Effector memory CD4-positive, alpha-beta T cell (primary cell): ENCODE measurements at regions not wholly inside any gene's neighbourhood (a gene's known extent, or its start where the extent isn't known, plus 50 kb on each side); places are given as distances from the start of the nearest gene placed in this dataset.
"Not testable (repeated sequence)": the region's sequence is repeated elsewhere in the genome, so short reads cannot be mapped to it uniquely, and the experiment has no call there.

ENCODE experiments used
- DNase-seq, 3 donors: peaks; one replicate each; pipeline ENCODE4 v3.0.0-alpha.2; 2020
- H3K27ac ChIP-seq: 2 replicates; pipeline ENCODE4 v1.7.0; 2013; ENCODE audit warnings: mild to moderate bottlenecking, low read length, moderate library complexity; ENCODE audit not compliant: insufficient read depth, poor library complexity, severe bottlenecking
- H3K27me3 ChIP-seq: replicated peaks from 2 replicates; pipeline ENCODE4 v1.7.0; 2013; ENCODE audit warnings: mild to moderate bottlenecking, low read length; ENCODE audit not compliant: insufficient read depth, control insufficient read depth, poor library complexity, severe bottlenecking
- H3K36me3 ChIP-seq: 2 replicates; pipeline ENCODE4 v1.7.0; 2013; ENCODE audit warnings: mild to moderate bottlenecking, low read length, moderate library complexity; ENCODE audit not compliant: control insufficient read depth, insufficient read depth
- H3K4me1 ChIP-seq: 2 replicates; pipeline ENCODE4 v1.7.0; 2013; ENCODE audit warnings: low read length, mild to moderate bottlenecking; ENCODE audit not compliant: control insufficient read depth, insufficient read depth, poor library complexity, severe bottlenecking
- H3K4me3 ChIP-seq: 2 replicates; pipeline ENCODE4 v1.7.0; 2013; ENCODE audit warnings: low read length, low read depth, mild to moderate bottlenecking; ENCODE audit not compliant: insufficient read depth, poor library complexity, severe bottlenecking
- H3K9me3 ChIP-seq: 2 replicates; pipeline ENCODE4 v1.7.0; 2013; ENCODE audit warnings: mild to moderate bottlenecking, low read length, moderate library complexity; ENCODE audit not compliant: control insufficient read depth

GRCh38 chr1:144067042-144067441 is 95.3 kb upstream of the FAM72C start:
- DNase-seq, H3K4me1 ChIP-seq, H3K27me3 ChIP-seq, H3K36me3 ChIP-seq, H3K4me3 ChIP-seq, H3K9me3 ChIP-seq, H3K27ac ChIP-seq: not testable (repeated sequence)

- H3K4me3 ChIP-seq, DNase-seq, H3K4me1 ChIP-seq, H3K36me3 ChIP-seq, H3K27me3 ChIP-seq, H3K9me3 ChIP-seq, H3K27ac ChIP-seq: not testable (repeated sequence)
Observed at GRCh38 chr1:144066071-144066813, 94.5 kb upstream of the FAM72C start.

- H3K9me3 ChIP-seq, H3K27ac ChIP-seq, H3K4me3 ChIP-seq, DNase-seq, H3K4me1 ChIP-seq, H3K27me3 ChIP-seq, H3K36me3 ChIP-seq: not testable (repeated sequence)
Observed at GRCh38 chr1:144065299-144066060, 93.7 kb upstream of the FAM72C start.

GRCh38 chr1:144049365-144049764 is 77.6 kb upstream of the FAM72C start:
- not testable (repeated sequence) for H3K27me3 ChIP-seq, H3K9me3 ChIP-seq, DNase-seq

GRCh38 chr1:144046645-144047044 is 74.9 kb upstream of the FAM72C start:
- not testable (repeated sequence) for H3K4me1 ChIP-seq, H3K27me3 ChIP-seq, H3K4me3 ChIP-seq, H3K9me3 ChIP-seq, H3K27ac ChIP-seq, H3K36me3 ChIP-seq, DNase-seq

More at GRCh38 chr1:144049365-144049764, 77.6 kb upstream of the FAM72C start:
- H3K4me1 ChIP-seq, H3K36me3 ChIP-seq, H3K4me3 ChIP-seq, H3K27ac ChIP-seq: not testable (repeated sequence)

GRCh38 chr1:144045751-144046546 is 74.2 kb upstream of the FAM72C start:
- H3K27me3 ChIP-seq, H3K27ac ChIP-seq, H3K9me3 ChIP-seq, H3K4me3 ChIP-seq, H3K4me1 ChIP-seq, H3K36me3 ChIP-seq: not testable (repeated sequence)
- peak in 1 of 3 donors; percentile 0 for DNase-seq

GRCh38 chr1:144042251-144042650 is 70.5 kb upstream of the FAM72C start:
- H3K27ac ChIP-seq, H3K4me1 ChIP-seq, H3K36me3 ChIP-seq, H3K4me3 ChIP-seq, H3K27me3 ChIP-seq, H3K9me3 ChIP-seq, DNase-seq: not testable (repeated sequence)

- H3K27me3 ChIP-seq, H3K36me3 ChIP-seq, H3K27ac ChIP-seq, H3K4me1 ChIP-seq, H3K9me3 ChIP-seq, H3K4me3 ChIP-seq, DNase-seq: not testable (repeated sequence)
Observed at GRCh38 chr1:144040293-144040692, 68.5 kb upstream of the FAM72C start.

- not testable (repeated sequence) for H3K4me3 ChIP-seq, H3K27ac ChIP-seq, H3K36me3 ChIP-seq, H3K27me3 ChIP-seq, H3K4me1 ChIP-seq, DNase-seq, H3K9me3 ChIP-seq
Observed at GRCh38 chr1:144034045-144034444, 62.3 kb upstream of the FAM72C start.

- H3K27ac ChIP-seq, H3K9me3 ChIP-seq, H3K27me3 ChIP-seq, DNase-seq, H3K4me1 ChIP-seq, H3K36me3 ChIP-seq, H3K4me3 ChIP-seq: not testable (repeated sequence)
Observed at GRCh38 chr1:144031550-144031949, 59.8 kb upstream of the FAM72C start.
